B cell (primary cell): ENCODE measurements at regions not wholly inside any gene's neighbourhood (a gene's known extent, or its start where the extent isn't known, plus 50 kb on each side); places are given as distances from the start of the nearest gene placed in this dataset.

ENCODE experiments used
- CTCF ChIP-seq: fragments of 200-600 bp; IDR thresholded peaks from one replicate; pipeline ENCODE4 v1.8.0; 2022; ENCODE audit warnings: antibody characterized with exemption, mild to moderate bottlenecking
- EZH2 ChIP-seq: IDR thresholded peaks from 2 replicates; pipeline ENCODE4 v1.6.1; 2012; ENCODE audit warnings: borderline replicate concordance, low read depth, mild to moderate bottlenecking, moderate library complexity, low read length; ENCODE audit not compliant: insufficient read depth, poor library complexity, severe bottlenecking

- TF ChIP-seq CTCF (no peak), EZH2 (no peak)
Measured at GRCh38 chr9:99431103-99431502, 209.0 kb downstream of the SEC61B start.
